GM19035 (cell line): ENCODE measurements at regions not wholly inside any gene's neighbourhood (a gene's known extent, or its start where the extent isn't known, plus 50 kb on each side); places are given as distances from the start of the nearest gene placed in this dataset.

Source experiments
- ATAC-seq: cut with Tn5 transposase; IDR thresholded peaks from one replicate; pipeline ENCODE4 v1.9.1; 2021; ENCODE audit not compliant: unreplicated experiment

DNA sequence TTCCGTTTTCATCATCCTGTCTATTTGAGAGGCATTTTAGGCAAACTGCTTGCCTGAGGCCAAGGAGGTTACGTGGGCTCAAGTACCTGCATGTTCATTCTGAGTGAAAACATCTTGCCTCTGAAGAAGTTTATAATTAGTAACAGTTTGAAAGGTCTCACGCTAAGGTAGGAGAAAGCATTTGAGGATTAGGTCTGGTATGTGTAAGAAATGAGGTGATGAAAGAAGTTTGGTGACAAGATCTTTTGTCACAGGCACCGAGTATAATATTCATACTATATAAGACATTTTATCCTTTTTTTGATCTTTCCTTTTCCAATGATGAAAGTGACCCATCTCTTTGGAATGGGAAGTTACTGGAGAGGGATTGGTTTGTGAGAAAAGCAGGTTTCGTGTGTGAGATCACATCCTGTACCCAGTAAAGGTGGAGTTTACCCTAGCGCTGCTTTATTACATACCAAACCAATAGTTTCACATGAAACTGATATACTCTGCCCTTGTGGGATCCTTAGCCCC, 98.7 kb upstream of the PDC start:
- ATAC-seq, result no peak

DNA sequence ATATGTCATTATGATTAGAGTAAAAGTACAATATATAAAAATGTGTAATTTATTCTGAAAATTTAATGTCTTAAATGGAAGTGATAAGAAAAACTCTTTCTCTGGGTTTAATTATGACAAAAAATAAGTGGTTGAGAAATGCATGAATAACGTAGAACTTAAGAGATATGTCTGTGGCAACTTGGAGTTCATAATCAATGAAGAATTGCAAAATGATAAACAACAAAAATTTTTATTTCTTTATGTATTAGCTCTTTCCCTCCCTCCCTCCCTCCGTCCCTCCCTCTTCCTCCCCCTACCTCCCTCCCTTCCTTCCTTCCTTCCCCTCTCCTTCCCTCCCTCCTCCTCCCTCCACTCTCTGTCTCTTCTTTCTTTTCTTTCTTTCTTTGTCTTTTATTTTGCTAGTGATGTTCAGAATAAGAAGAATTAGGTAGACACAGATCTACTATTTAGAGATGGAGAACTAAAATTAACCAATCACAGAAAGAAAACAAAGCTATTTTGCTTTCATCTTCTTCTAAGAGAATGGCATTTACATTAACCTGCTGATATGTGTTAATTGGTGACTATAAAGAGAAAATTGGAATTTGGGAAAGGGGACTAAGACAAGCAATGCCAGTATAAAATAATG, 96.3 kb upstream of the PDC start:
- no peak for ATAC-seq

DNA sequence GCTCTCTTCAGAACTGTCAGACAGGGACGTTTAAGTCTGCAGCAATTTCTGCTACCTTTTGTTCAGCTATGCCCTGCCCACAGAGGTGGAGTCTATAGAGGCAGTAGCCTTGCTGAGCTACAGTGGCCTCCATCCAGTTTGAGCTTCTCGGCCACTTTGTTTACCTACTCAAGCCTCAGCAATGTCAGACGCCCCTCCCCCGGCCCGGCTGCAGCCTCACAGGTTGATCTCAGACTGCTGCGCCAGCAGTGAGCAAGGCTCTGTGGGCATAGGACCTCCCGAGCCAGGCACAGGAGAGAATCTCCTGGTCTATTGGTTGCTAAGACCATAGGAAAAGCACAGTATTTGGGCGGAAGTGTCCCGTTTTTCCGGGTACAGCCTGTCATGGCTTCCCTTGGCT, 89.9 kb upstream of the PDC start:
- ATAC-seq, result no peak

DNA sequence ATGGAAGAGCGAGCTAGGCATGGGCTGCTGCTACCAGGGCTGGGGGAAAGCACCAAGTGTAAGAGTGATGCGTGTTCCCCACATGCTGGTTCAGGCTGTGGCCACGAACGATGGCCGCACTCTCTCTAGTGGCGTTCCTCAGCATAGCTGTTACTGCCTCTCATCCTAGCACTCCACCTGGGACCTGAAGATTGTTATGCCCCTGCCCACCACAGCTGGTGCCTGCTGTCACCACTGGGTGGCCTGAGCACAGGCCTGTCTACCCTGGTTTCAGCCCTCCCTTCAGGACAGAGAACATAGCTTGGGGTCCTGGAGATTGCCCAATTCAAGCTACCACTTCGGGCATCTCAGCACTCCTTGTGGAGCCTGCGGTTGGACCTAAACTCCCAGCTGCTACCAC, 80.1 kb upstream of the PDC start:
- ATAC-seq, result no peak

DNA sequence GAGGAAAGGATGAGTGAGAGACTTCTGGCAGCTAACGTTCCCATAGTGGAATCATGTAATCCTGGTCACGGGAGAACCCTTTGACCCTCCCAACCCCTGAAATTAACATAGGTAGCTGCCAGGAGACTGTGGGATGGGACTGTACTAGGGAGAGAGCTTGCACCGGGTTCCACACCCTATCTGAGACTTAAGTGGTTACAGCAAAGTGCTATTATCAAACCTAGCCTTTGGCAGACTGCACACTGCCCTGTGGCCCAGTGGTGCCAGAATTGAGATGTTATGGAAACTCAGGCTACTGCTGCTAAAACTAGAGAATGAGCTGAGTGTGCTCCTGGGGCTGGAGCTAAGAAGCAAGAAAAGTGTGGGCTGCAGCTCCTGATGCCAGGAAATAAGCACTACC, 79.6 kb upstream of the PDC start:
- ATAC-seq, result no peak

DNA sequence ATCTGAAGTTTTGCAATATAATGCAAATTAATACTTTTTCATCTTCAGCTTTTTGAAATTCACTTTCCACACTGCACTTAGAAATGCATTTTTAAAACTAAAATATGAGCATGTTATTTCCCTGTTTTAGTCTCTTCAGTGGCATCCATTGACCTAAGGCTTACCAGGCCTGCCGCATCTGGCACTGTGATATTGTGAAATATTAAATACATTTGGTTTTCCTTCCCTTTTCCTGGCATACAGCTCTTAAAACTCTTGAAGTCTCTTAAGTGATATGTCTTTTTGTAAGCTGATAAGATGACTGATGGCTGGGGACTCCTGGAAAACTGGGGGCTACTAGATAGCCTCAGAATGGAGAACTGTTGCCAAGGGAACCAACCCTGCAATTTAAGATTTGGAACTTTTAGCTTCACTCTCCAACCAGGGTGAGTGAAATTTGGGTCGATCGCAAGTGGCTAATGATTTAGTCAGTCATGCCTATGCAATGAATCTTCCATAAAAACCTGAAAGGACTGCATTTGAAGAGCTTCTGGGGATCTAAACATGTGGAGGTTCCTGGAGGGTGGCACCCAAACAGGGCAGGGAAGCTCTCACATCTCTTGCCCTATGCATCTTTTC, 75.5 kb upstream of the PDC start:
- no peak for ATAC-seq

DNA sequence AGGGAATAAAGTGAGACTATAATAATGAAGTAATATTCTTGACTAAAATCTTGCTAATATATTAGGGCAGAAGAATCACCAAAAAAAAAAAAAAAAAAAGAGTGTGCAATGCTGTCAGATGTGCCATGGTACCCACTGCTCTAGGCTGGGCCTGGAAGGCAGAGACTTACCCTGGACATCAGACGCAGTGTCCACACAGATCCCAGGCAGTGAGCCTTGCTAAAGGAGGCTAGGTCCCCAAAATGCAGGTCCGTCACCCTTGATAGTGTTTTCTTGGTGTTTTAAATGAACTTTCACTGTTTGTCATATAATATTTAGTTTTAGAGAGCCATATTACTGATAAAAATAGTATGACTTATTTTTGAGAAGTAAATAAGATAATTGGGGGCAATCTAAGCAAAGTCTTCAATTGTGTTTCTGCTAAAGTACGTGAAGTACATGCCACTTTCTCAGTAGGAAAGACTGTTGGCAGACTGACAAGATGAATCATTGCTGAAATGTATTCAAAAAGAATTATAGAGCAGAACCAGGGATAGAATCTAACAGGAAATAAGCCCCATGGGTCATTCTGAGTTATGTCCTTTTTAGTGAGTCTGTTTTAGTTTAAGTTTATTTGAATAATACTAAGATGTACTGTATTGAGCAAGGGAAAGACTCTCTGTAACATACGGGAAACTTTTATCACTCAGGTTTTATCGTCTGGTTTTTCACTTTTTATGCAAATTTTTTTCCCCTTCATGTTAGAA, 74.6 kb upstream of the PDC start:
- ATAC-seq, result no peak

DNA sequence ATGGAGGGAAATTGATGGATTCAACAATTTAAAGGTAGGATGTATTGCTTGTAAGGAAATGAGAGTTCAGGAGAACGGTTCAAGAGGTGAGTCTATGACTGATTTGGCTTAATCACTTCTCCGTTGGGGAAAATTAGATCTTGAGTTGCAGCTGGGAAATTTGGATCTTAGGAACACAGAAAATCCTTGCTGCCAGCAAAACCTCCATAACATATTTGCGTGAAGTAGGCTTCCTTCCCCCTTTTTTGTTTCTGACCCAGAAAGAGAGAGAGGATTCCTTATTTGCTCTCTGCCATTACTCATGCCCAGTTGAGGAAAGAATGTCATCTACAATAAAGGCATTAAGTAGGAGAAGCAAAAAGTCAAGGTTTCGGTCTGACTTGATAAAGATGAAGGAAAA, 73.5 kb upstream of the PDC start:
- no peak for ATAC-seq

DNA sequence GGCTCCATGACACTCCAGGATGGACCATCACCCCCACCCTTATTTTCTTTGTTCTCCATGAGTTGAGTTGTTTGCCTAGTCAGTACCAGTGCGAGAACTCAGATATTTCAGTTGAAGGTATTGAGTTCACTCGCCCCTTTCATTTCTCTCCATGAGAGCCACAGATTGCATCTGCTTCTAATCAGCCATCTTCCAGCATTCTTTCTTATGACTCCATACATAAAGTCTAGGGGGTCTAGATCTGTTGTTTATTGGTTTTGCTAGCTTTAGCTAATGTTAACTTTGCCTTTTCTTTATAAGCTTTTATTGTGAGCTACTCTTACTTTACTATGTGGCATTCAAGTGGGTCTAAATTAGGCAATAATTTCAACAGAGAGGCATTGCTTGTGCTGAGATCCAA, 71.6 kb upstream of the PDC start:
- ATAC-seq, result no peak

DNA sequence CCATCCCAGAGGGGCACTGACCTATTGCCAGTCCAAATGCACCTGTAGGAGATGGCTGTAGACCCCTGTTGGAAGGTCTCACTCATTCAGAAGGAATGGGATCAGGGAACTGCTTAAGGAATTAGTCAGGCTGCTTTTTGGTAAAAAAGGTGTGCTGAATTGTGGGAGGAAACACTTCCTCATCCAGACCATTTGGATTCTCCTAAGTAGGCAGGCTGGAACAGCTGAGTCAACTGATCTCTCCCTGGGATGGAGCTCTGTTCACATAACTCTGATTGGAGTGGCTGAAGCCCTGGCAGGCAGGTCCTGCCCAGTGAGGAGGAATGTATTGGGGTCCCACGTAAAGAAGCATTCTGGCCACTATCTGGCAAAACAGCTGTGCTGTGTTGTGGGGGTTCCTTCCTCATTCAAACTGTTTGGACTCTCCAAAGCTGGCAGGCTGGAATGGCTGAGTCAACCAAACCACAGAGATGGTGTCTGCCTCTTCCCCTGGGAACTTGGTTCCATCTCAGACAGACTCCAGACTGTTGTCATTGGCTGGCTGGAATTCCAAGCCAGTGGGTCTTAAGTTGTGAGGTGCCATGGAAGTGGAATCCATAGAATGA, 70.7 kb upstream of the PDC start:
- ATAC-seq, result no peak

DNA sequence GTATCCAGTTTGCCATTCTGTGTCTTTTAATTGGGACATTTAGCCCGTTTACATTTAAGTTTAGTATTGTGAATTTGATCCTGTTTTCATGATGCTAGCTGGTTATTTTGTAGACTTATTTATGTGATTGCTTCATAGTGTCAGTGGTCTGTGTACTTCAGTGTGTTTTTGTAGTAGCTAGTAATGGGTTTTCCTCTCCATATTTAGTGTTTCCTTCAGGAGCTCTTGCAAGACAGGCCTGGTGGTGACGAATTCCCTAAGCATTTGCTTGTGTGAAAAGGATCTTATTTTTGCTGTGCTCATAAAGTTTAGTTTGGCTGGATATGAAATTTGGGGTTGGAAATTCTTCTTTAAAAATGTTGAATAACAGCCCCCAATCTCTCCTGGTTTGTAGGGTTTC, 69.2 kb upstream of the PDC start:
- no peak for ATAC-seq

DNA sequence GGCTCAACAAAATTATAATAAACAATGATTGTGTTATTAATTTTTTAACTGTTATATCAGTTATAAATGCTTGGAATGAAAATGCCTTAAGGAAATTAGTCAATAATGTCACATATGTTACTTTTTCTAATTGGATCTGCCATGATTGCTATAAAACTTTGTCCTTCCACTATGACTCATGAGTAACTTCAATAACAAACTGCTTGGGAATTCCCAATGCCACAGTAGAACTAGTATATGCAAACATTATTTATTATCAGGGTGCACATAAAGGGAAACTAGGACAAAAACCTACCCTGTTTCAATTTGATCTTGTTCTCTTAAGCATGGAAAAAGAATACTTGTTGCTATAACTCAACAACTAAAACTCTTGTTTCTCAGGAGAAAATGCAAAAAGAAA, 59.1 kb upstream of the PDC start:
- no peak for ATAC-seq

DNA sequence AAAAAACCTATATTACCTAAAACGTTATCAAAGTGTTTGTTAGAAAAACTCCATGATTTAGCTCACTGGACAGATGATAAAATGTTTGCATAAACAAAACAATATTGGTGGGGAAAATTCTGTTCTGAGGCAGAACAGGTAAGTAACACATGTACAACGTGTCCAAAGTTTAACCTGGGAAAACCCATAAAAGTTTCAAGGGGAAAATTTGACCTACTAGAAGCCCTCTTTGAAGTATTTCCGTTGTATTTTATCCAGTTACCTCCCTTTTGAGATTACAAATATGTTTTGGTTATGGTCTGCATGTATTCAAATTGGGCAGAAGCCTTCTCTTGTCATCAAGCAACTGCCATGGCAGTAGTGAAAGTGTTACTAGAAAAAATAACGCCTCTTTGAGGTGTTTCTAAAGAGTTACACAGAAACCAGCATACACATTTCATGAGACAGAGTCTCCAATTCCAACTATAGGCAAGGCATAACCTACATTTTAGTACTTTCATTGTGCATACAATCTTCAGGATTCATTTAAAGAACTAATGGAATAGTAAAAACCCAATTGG, 58.0 kb upstream of the PDC start:
- ATAC-seq, result peak; percentile 63

DNA sequence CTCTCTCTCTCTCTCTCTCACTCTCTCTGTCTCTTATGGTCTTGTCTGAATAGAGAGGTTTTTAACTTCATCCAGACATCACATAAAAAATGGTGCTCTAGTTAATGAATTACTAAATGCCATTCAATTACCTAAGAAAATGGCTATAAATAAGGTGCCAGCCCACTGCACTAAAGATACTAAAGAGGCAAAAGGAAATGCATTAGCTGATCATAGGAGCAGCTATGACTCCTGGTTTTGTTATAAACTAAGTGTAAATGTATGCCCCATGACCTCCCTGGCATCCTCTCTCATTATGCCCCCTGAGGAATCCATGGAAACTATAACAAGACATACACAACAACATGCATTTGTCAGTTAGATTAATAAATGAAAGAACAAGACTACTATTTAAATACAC, 57.5 kb upstream of the PDC start:
- ATAC-seq, result no peak

DNA sequence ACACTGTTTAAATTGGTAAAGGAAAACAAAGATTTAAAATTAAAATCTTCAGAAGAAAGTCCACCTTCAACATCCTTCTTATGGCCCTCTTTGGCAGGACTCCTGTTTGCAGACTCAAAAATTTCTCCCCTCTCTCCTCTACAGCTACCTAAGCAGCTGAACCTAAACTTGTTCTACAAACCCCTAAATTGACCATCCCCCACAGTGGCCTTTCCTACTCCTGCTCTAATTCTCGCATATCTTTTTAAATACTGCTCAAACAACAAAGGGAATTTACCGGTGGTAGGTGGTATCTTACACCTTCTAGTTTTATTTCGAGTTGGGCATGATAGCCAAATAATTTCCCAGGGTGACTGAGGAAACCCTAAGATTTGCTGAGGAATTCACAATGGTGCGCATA, 53.5 kb upstream of the PDC start:
- no peak for ATAC-seq

DNA sequence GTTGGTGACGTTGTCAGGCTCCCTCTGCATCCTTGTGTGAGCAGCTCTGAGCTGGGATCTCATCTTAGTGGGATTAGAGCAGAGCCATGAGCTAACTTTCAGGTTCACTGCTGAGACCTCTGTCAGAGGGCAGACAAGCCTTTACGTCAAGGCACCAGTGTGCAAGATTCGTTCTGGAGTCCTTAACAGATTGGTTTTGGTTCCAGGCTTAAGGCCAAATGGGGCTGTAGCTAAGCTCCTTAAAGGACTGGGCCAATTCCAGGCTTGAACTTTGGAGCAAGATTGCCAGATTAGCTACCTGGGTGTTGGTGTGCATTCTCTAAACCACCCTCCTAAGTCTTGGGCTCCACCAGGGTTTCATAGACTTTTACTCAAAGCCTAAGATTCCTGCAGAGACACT, 52.6 kb upstream of the PDC start:
- ATAC-seq, result no peak

DNA sequence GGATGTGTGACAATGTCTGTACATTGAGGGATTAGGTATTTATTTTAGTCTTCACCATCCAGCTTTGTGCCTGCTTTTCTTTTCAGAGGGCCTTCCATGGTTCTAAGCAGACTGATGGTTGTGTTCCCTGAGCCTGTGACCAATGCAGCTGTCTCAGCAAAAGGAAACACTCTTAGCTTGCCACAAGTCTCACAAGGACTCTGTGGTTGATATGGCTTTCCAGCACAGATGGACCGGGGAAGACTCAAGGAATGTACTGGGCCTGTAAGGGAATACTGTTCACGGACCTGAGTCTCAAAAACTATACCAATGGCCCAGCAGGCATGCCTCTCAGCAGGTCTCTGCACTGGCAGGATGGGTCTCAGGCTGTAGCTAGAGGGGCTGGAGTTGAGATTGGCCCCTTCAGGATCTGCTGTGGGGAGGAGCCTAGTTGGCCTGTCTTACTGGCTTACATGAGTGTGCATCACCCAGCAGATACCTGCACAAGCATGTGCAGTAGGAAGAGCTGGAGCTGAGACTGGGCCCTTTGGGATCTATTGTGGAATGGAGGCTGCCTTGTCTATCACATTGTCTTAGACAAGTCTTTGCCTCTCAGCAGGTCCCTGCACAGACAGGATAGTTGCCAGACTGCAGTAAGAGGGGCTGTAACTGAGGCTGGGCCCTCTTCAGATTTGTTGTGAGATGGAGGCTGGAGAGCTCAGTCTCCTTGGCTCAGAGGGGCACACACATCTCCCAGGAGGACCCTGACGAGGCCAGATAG, 52.0 kb upstream of the PDC start:
- peak; percentile 14 for ATAC-seq

DNA sequence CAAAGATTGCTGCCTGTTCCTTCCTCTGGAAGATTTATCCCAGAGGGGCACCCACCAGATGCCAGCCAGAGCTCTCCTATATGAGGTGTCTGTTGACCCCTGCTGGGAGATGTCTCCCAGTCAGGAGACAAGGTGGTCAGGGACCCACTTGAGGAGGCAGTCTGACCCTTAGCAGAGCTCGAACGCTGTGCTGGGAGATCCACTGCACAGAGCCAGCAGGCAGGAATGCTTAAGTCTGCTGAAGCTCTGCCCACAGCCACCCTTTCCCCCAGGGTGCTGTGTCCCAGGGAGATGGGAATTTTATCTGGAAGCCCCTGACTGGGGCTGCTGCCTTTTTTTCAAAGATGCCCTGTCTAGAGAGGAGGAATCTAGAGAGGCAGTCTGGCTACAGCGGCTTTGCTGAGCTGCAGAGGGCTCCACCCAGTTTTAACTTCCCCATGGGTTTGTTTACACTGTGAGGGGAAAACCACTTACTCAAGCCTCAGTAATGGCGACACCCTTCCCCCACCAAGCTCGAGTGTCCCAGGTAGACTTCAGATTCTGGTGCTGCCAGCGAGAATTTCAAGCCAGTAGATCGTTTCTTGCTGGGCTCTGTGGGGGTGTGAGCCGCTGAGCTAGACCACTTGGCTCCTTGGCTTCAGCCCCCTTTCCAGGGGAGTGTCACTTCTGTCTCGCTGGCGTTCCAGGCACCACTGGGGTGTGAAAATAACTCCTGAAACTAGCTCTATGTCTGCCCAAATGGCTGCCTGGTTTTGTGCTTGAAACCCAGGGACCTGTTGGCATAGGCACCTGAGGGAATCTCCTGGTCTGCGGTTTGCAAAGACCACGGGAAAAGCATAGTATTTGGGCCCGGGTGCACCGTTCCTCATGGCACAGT, 51.1 kb upstream of the PDC start:
- ATAC-seq, result peak; percentile 91
